Nephron (organoid): ENCODE measurements at regions not wholly inside any gene's neighbourhood (a gene's known extent, or its start where the extent isn't known, plus 50 kb on each side); places are given as distances from the start of the nearest gene placed in this dataset.

Experiments used
- H3K27ac Mint-ChIP-seq, 3 experiments: 2 replicates each; pipeline ENCODE4 v1.8.0; 2020; ENCODE audit warnings: mixed read lengths in 3 of 3, mild to moderate bottlenecking in 2 of 3, moderate library complexity in 1 of 3
- H3K27me3 Mint-ChIP-seq: 2 replicates; pipeline ENCODE4 v1.8.0; 2021; ENCODE audit warnings: low read depth, mild to moderate bottlenecking, moderate library complexity, mixed read lengths
- H3K36me3 Mint-ChIP-seq: 2 replicates; pipeline ENCODE4 v1.8.0; 2020; ENCODE audit warnings: low read depth, mixed read lengths
- H3K4me1 Mint-ChIP-seq: 2 replicates; pipeline ENCODE4 v1.8.0; 2020; ENCODE audit warnings: mixed read lengths
- H3K4me3 Mint-ChIP-seq, 3 experiments: 2 replicates each; pipeline ENCODE4 v1.8.0; 2020; ENCODE audit warnings: mild to moderate bottlenecking in 3 of 3, mixed read lengths in 3 of 3, moderate library complexity in 2 of 3
- H3K9me3 Mint-ChIP-seq: 2 replicates; pipeline ENCODE4 v1.8.0; 2020; ENCODE audit warnings: mixed read lengths
- TF ChIP-seq, protein P1 (sequence below), 3 experiments: fragments of 200-600 bp; sonication (generic); IDR thresholded peaks; one replicate each; pipeline ENCODE4 v1.5.0; 2021; ENCODE audit warnings: antibody characterized with exemption in 3 of 3; ENCODE audit not compliant: unreplicated experiment in 3 of 3

DNA sequence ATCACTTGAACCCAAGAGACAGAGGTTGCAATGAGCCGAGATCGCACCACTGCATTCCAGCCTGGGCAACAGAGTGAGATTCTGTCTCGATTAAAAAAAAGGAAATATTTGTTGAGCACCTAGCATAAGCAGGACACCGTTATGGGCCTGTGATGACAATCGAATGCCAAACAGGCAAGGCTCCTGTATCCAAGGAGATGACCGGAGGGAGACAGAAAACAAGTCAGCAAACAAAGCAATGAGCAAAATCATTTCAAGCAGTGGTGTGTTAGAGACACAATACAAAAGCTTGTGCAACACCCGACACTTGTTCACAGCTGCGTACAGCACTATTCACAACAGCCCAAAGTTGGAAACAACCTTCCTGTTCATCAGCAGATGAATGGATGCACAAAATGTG lies 87.1 kb upstream of the CPEB4 start:
- Mint-ChIP-seq H3K27me3 (peaks cover 4% of the 10 kb centered on the region), H3K9me3 (no peaks in the 10 kb centered on the region), H3K4me3 (no peak overlapping the region), H3K4me1 (no peaks in the 10 kb centered on the region), H3K27ac (no peak overlapping the region), H3K36me3 (no peaks in the 10 kb centered on the region)
- TF ChIP-seq, protein P1, sequence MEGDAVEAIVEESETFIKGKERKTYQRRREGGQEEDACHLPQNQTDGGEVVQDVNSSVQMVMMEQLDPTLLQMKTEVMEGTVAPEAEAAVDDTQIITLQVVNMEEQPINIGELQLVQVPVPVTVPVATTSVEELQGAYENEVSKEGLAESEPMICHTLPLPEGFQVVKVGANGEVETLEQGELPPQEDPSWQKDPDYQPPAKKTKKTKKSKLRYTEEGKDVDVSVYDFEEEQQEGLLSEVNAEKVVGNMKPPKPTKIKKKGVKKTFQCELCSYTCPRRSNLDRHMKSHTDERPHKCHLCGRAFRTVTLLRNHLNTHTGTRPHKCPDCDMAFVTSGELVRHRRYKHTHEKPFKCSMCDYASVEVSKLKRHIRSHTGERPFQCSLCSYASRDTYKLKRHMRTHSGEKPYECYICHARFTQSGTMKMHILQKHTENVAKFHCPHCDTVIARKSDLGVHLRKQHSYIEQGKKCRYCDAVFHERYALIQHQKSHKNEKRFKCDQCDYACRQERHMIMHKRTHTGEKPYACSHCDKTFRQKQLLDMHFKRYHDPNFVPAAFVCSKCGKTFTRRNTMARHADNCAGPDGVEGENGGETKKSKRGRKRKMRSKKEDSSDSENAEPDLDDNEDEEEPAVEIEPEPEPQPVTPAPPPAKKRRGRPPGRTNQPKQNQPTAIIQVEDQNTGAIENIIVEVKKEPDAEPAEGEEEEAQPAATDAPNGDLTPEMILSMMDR (IDR thresholded peaks at IDR 0.05; ENCODE audit: unreplicated experiment in 3 of 3) = no peak

DNA sequence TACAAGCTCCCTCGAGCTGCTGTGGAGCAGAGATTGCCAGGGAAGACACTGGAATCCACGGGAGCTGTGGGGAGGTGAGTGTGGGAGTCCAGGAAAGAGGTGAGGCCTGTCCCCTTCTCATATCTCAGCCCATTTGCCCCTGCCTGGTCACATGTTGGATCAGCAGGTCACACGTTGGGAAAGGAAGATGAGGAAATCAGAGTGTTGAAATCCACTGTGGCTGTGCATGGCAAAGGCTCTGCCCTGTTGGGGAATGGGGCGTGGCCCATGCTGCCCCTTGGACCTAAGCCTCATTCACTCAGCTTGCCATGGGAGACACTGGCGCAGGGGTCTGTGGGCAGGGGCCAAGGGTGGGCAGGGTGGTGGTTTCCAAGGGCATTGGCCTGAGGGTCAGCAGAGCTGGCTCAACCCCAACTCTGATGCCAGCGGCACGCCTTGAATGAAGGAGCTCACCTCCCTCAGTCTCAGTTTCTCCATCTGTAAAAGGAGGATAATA lies 85.4 kb upstream of the CPEB4 start:
- no peaks in the 10 kb centered on the region for H3K9me3 Mint-ChIP-seq
- H3K27ac Mint-ChIP-seq = no peak overlapping the region
- no peaks in the 10 kb centered on the region for H3K4me1 Mint-ChIP-seq
- H3K4me3 Mint-ChIP-seq = no peak overlapping the region
- TF ChIP-seq, protein P1 (IDR thresholded peaks at IDR 0.05; ENCODE audit: unreplicated experiment in 3 of 3) = no peak
- H3K36me3 Mint-ChIP-seq = no peaks in the 10 kb centered on the region
- peaks cover 4% of the 10 kb centered on the region for H3K27me3 Mint-ChIP-seq

DNA sequence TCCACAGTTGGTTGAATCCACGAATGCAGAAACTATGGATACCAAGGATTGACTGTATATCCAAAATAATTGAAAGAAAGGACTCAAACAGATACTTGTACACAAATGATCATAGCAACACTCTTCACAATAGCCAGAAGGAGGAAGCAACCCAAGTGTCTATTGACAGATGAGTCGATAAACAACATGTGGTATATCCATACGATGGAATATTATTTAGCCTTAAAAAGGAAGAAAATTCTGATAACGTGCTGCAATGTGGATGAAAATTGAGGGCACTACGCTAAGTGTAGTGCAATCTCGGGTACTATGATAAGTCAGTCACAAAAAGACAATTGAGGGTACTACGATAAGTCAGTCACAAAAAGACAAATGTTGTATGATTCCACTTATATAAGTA lies 83.6 kb upstream of the CPEB4 start:
- H3K27ac Mint-ChIP-seq = no peak overlapping the region
- no peaks in the 10 kb centered on the region for H3K36me3 Mint-ChIP-seq
- no peak overlapping the region for H3K4me3 Mint-ChIP-seq
- H3K4me1 Mint-ChIP-seq = no peaks in the 10 kb centered on the region
- no peaks in the 10 kb centered on the region for H3K9me3 Mint-ChIP-seq
- TF ChIP-seq, protein P1 (IDR thresholded peaks at IDR 0.05; ENCODE audit: unreplicated experiment in 3 of 3) = no peak
- H3K27me3 Mint-ChIP-seq = no peaks in the 10 kb centered on the region

DNA sequence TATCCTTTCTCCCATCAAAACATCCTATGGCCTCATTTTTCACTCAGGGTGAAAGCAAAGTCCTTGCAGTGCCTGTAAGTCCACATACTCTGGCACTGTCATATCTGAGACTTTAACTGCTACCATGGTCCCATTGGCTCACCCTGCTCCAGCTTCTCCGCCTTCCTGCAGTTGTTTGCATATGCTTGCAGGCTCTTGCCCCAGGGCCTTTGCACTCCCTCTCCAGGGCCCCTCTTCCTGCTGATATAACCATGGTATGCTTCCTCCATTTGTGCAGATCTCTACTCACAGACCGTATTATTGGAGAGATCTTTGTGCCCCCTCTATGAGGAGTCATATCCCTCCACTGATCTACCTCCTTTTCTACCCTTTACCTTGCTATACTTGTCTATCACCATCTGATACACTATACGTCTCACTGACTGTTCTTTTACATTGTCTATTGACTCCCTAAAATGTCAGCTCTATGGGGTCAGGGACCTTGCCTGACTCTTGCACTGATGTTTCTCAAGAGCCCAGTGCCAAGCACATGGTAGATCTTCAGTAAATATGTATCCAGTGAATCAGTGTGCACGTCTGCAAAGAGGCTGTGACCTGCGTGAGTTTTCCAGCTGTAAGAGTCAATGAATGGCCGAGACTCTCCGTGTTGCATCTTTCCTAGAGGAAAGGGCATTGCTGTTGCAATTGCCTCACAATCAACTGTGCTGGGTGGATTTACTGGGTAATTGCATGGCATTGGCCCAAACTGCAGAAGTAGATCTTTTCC lies 81.7 kb upstream of the CPEB4 start:
- no peaks in the 10 kb centered on the region for H3K4me1 Mint-ChIP-seq
- no peak overlapping the region for H3K4me3 Mint-ChIP-seq
- H3K27ac Mint-ChIP-seq = no peak overlapping the region
- H3K9me3 Mint-ChIP-seq = peaks cover 8% of the 10 kb centered on the region
- TF ChIP-seq, protein P1 (IDR thresholded peaks at IDR 0.05; ENCODE audit: unreplicated experiment in 3 of 3) = no peak
- peaks cover 9% of the 10 kb centered on the region for H3K27me3 Mint-ChIP-seq
- H3K36me3 Mint-ChIP-seq = no peaks in the 10 kb centered on the region

DNA sequence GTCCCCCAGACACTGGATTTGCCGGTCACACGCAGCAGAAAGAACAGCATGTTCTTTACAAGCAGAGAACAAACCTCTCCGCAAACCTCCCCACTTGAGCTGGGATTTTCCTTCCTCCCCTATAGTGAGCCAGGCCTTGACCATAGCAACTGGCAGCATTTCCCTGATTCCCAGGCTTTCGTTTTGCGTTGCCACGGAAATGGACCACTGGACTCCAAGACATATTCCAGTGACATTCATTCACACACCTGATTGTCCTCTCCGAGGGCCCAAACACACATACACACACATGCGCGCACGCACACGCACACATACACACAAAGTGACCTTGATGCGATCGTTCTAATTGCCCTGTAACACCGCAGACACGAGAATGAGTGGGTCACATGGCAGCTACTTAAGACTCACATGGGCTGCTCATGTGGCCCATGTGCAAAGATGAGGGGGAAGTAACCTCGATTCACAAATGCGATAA lies 80.9 kb upstream of the CPEB4 start:
- H3K9me3 Mint-ChIP-seq = peaks cover 8% of the 10 kb centered on the region
- no peaks in the 10 kb centered on the region for H3K4me1 Mint-ChIP-seq
- peaks cover 9% of the 10 kb centered on the region for H3K27me3 Mint-ChIP-seq
- H3K36me3 Mint-ChIP-seq = no peaks in the 10 kb centered on the region
- TF ChIP-seq, protein P1 (IDR thresholded peaks at IDR 0.05; ENCODE audit: unreplicated experiment in 3 of 3) = no peak
- H3K4me3 Mint-ChIP-seq = no peak overlapping the region
- no peak overlapping the region for H3K27ac Mint-ChIP-seq
